SH-SY5Y (cell line): ENCODE measurements at regions not wholly inside any gene's neighbourhood (a gene's known extent, or its start where the extent isn't known, plus 50 kb on each side); places are given as distances from the start of the nearest gene placed in this dataset.

Experiments
- GATA2 ChIP-seq: IDR thresholded peaks from 2 replicates; pipeline ENCODE4 v1.6.1; 2011; ENCODE audit warnings: mild to moderate bottlenecking, low read depth, low read length
- GATA3 ChIP-seq: IDR thresholded peaks from 2 replicates; pipeline ENCODE4 v1.6.1; 2011; ENCODE audit warnings: low read depth, mild to moderate bottlenecking, low read length, moderate library complexity

DNA sequence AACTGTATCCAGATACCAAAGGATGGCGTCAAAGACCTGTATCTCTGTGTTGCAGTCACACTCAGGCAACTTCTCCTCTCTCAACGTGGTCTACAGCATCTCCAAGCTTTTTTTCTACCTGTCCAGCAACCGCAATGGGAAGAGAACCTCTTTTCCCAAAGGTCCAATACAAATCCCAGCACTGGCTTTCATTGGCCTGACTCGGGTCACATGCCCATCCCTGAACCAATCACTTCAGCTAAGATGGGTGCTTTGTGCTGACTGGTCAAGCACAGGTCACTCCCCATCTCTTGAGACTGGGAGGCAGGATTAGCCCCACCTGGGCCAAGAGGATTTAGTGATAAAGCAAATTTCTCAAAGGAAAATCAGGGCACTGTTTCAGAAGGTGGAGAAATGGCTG, 71.2 kb upstream of the C16orf82 start:
- TF ChIP-seq GATA2 (no peak), GATA3 (no peak)
